Activated CD8-positive, alpha-beta T cell treated with anti-CD3 and anti-CD28 coated beads, Interleukin-2, amount 10 ng/mL, durations not matched to agents 7 days and 5 days (primary cell): ENCODE measurements at regions not wholly inside any gene's neighbourhood (a gene's known extent, or its start where the extent isn't known, plus 50 kb on each side); places are given as distances from the start of the nearest gene placed in this dataset.

Experiments
- ATAC-seq: fragments of 150-1000 bp; cut with Tn5 transposase; one replicate; pipeline ENCODE4 v1.10.0; 2021; ENCODE audit warnings: moderate library complexity
- CTCF ChIA-PET: fragments of 350-600 bp; sonication (Branson Sonifier 250); formaldehyde crosslinking; loops from one replicate; lab custom pipeline; 2021; ENCODE audit warnings: antibody characterized with exemption; lab: Charles Lee
- POLR2A ChIA-PET: fragments of 350-600 bp; sonication (Branson Sonifier 250); formaldehyde crosslinking; loops from one replicate; lab custom pipeline; 2021; ENCODE audit warnings: antibody characterized with exemption; lab: Charles Lee
- DNase-seq: peaks from one replicate; pipeline ENCODE4 v3.0.0-alpha.2; 2020
- H3K27ac Mint-ChIP-seq: one replicate; pipeline ENCODE4 v1.8.0; 2021; ENCODE audit warnings: mild to moderate bottlenecking, mixed read lengths
- H3K27me3 Mint-ChIP-seq: one replicate; pipeline ENCODE4 v1.8.0; 2021; ENCODE audit warnings: low read depth, mixed read lengths
- H3K36me3 Mint-ChIP-seq: one replicate; pipeline ENCODE4 v1.8.0; 2021; ENCODE audit warnings: low read depth, mixed read lengths
- H3K4me1 Mint-ChIP-seq: one replicate; pipeline ENCODE4 v1.8.0; 2021; ENCODE audit warnings: low read depth, mixed read lengths
- H3K4me3 Mint-ChIP-seq: one replicate; pipeline ENCODE4 v1.8.0; 2021; ENCODE audit warnings: mild to moderate bottlenecking, mixed read lengths
- H3K9me3 Mint-ChIP-seq: one replicate; pipeline ENCODE4 v1.8.0; 2022; ENCODE audit warnings: mixed read lengths; ENCODE audit not compliant: insufficient read depth

GRCh38 chr18:10330428-10330827, 124.0 kb upstream of the APCDD1 start:
- POLR2A ChIA-PET: no interaction called here
- CTCF ChIA-PET: no interaction called here
- Mint-ChIP-seq H3K9me3 (no peaks in the 10 kb centered on the region), H3K4me1 (no peaks in the 10 kb centered on the region), H3K36me3 (no peaks in the 10 kb centered on the region), H3K27ac (no peak overlapping the region), H3K27me3 (no peaks in the 10 kb centered on the region), H3K4me3 (no peak overlapping the region)
- DNase-seq (no peak), ATAC-seq (no peak)

- no peak for DNase-seq
- no peaks in the 10 kb centered on the region for H3K9me3 Mint-ChIP-seq
- no peak for ATAC-seq
- ChIA-PET POLR2A (no interaction called here), CTCF (no interaction called here)
- H3K4me1 Mint-ChIP-seq: no peaks in the 10 kb centered on the region
- H3K27me3 Mint-ChIP-seq: no peaks in the 10 kb centered on the region
- H3K4me3 Mint-ChIP-seq: no peak overlapping the region
- no peak overlapping the region for H3K27ac Mint-ChIP-seq
- no peaks in the 10 kb centered on the region for H3K36me3 Mint-ChIP-seq
Measured at GRCh38 chr18:10332452-10332851, 122.0 kb upstream of the APCDD1 start.

DNA sequence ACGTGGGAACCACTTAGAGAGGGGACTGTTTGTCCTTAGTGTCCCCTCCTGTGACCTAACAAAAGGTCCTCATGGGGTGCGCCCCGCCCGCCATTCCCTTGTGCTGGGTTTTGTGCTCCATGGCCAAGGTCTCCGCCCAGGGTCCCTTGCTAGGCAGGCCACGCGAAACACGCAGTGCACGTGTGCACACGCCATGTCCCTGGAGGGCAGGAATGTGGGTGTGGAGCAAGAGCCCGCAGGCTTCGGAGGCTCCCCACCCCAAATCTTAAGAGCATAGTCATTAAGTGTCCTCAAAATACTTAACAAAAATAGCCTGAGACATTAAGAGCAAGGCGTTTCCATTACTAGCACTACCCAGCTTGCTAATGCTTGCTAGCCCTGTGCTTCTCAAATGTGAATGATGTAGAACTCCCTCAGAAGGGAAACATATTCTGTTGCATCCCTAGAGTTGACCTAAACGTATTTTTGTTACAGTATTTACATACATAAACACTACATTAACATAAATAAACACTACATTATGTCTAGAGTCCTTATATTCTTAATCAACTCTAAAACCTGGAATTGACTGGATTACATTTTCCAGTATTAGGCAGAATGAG, 117.6 kb upstream of the APCDD1 start:
- Mint-ChIP-seq H3K27me3 (no peaks in the 10 kb centered on the region), H3K9me3 (no peaks in the 10 kb centered on the region), H3K36me3 (no peaks in the 10 kb centered on the region), H3K4me1 (no peaks in the 10 kb centered on the region), H3K4me3 (no peak overlapping the region), H3K27ac (no peak overlapping the region)
- POLR2A ChIA-PET: no interaction called here
- CTCF ChIA-PET: no interaction called here
- DNase-seq (no peak), ATAC-seq (no peak)

DNA sequence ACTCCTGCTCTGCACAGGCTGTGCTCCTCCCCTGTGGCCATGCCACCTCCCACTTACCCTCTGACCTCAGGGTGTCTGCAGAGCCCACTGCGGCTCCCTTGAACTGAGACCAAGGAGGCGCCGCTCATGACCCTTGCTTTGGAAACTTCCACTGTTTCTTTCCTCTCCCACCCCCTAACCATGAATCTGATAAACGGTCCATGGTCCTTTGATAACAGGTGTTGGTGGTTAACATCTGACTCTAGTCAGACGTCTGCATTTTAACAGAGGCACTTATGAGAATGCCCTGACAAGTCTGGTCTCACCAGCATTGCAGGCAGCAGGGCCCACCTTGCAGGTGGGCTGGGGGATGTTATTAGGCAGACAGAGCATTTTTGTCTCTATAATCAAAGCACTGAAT, 113.6 kb upstream of the APCDD1 start:
- H3K27ac Mint-ChIP-seq: no peak overlapping the region
- H3K36me3 Mint-ChIP-seq: no peaks in the 10 kb centered on the region
- DNase-seq (no peak), ATAC-seq (no peak)
- ChIA-PET POLR2A (no interaction called here), CTCF (no interaction called here)
- H3K4me3 Mint-ChIP-seq: no peak overlapping the region
- no peaks in the 10 kb centered on the region for H3K9me3 Mint-ChIP-seq
- H3K27me3 Mint-ChIP-seq: no peaks in the 10 kb centered on the region
- no peaks in the 10 kb centered on the region for H3K4me1 Mint-ChIP-seq

DNA sequence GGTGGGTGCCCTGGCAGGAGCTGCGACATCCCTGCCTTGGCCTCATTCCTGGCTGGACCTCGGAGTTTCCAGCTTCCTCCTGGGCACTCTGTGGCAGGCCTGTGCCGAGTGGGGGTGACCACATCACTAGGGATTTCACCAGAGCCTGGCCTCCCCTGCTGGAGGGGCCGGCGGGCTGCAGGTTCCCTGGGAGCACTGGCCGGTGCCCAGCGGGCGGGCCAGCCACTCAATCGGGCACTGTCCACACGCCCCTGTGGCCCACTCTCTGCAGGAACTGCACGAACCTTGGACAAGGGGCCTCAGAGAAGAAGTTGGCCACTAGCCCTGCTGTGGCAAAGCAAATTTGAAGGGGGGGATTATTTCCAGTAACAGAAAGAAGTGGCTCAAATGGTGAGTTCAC, 110.7 kb upstream of the APCDD1 start:
- no peak for ATAC-seq
- no peak for DNase-seq
- ChIA-PET CTCF (interaction anchor here (0.6 kb wide), 1 partner anchor 326 kb away, joined by 3 read pairs; no protein-coding TSS in a partner anchor), POLR2A (no interaction called here)
- Mint-ChIP-seq H3K36me3 (no peaks in the 10 kb centered on the region), H3K27ac (no peak overlapping the region), H3K27me3 (no peaks in the 10 kb centered on the region), H3K4me3 (no peak overlapping the region), H3K9me3 (no peaks in the 10 kb centered on the region), H3K4me1 (no peaks in the 10 kb centered on the region)

GRCh38 chr18:10346749-10347415, 107.6 kb upstream of the APCDD1 start:
- Mint-ChIP-seq H3K4me1 (no peaks in the 10 kb centered on the region), H3K27ac (no peak overlapping the region), H3K4me3 (no peak overlapping the region), H3K9me3 (no peaks in the 10 kb centered on the region), H3K27me3 (no peaks in the 10 kb centered on the region), H3K36me3 (no peaks in the 10 kb centered on the region)
- CTCF ChIA-PET: no interaction called here
- ATAC-seq (no peak), DNase-seq (no peak)
- POLR2A ChIA-PET: no interaction called here

DNA sequence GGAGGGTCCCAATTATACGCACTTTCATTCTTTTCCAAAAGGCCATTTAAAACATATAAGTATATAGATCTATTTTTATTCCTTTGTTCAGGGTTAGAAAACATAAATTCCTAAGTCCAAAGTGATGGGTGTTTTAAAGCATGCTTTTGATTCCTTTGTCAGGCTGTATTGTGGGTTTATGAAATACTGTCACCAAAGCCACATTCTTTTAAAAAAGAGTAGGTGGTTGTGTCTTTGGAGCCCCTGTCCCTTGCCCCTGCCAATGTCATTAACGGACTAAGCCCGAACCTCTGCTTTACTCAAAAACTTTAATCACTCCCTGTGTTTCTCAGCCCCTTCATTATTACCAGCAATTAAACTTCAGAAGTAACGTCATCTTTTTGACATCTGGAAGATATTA, 104.9 kb upstream of the APCDD1 start:
- no peaks in the 10 kb centered on the region for H3K9me3 Mint-ChIP-seq
- no peaks in the 10 kb centered on the region for H3K27me3 Mint-ChIP-seq
- CTCF ChIA-PET: no interaction called here
- DNase-seq (no peak), ATAC-seq (no peak)
- H3K36me3 Mint-ChIP-seq: no peaks in the 10 kb centered on the region
- POLR2A ChIA-PET: no interaction called here
- no peak overlapping the region for H3K27ac Mint-ChIP-seq
- no peak overlapping the region for H3K4me3 Mint-ChIP-seq
- no peaks in the 10 kb centered on the region for H3K4me1 Mint-ChIP-seq

DNA sequence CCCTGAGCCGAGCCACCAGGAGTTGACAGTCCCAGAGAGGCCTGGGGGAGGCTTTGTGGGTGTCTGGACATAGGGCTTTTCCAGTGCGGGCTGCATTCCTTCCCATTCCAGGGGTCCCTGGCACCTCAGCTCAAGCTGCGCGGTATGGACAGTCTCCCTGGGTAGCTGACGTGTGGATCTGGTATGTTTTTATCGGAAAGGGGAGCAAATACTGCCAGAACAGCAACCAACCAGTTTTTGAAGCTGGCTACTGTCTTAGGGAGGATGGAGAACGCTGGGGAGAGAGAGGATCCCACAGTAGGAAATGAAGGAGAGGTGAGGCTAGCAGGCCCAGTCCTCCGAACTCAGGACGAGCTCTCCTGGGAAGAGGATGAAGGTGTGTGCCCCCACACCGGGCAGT, 103.8 kb upstream of the APCDD1 start:
- no peaks in the 10 kb centered on the region for H3K9me3 Mint-ChIP-seq
- CTCF ChIA-PET: no interaction called here
- no peaks in the 10 kb centered on the region for H3K4me1 Mint-ChIP-seq
- H3K36me3 Mint-ChIP-seq: no peaks in the 10 kb centered on the region
- no peak overlapping the region for H3K27ac Mint-ChIP-seq
- DNase-seq (no peak), ATAC-seq (no peak)
- H3K27me3 Mint-ChIP-seq: no peaks in the 10 kb centered on the region
- no peak overlapping the region for H3K4me3 Mint-ChIP-seq
- POLR2A ChIA-PET: no interaction called here

- H3K27ac Mint-ChIP-seq: no peak overlapping the region
- H3K4me3 Mint-ChIP-seq: no peak overlapping the region
- H3K4me1 Mint-ChIP-seq: no peaks in the 10 kb centered on the region
- DNase-seq: no peak
- no peaks in the 10 kb centered on the region for H3K27me3 Mint-ChIP-seq
- ChIA-PET CTCF (no interaction called here), POLR2A (no interaction called here)
- peaks cover 4% of the 10 kb centered on the region for H3K9me3 Mint-ChIP-seq
- no peaks in the 10 kb centered on the region for H3K36me3 Mint-ChIP-seq
- ATAC-seq: no peak
Measured at GRCh38 chr18:10351219-10351818, 103.1 kb upstream of the APCDD1 start.

GRCh38 chr18:10351858-10352257, 102.6 kb upstream of the APCDD1 start:
- no peak overlapping the region for H3K27ac Mint-ChIP-seq
- peaks cover 9% of the 10 kb centered on the region for H3K9me3 Mint-ChIP-seq
- H3K4me3 Mint-ChIP-seq: no peak overlapping the region
- POLR2A ChIA-PET: no interaction called here
- no peaks in the 10 kb centered on the region for H3K27me3 Mint-ChIP-seq
- DNase-seq (no peak), ATAC-seq (no peak)
- H3K36me3 Mint-ChIP-seq: no peaks in the 10 kb centered on the region
- CTCF ChIA-PET: no interaction called here
- H3K4me1 Mint-ChIP-seq: no peaks in the 10 kb centered on the region

DNA sequence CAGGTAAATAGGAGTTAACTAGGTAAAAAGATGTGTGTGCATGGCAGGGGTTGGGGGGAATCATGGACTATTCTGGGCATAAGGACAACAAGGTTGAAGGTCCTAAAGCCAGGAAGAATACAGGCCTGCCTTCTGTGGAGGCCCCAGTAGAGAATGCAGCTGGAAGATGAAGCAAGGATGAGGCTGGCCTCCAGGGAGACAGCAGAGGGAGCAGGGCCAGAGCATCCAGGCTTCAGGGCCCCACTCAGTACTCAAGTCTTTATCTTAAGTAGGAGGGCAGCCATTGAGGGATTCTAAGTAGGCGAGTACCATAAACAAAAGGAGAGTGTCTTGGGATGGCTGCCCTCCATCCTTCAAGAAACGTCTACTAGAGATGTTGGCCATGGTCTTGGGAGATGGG, 101.8 kb upstream of the APCDD1 start:
- Mint-ChIP-seq H3K9me3 (peaks cover 13% of the 10 kb centered on the region), H3K4me3 (no peak overlapping the region), H3K4me1 (no peaks in the 10 kb centered on the region), H3K27me3 (no peaks in the 10 kb centered on the region), H3K27ac (no peak overlapping the region), H3K36me3 (no peaks in the 10 kb centered on the region)
- CTCF ChIA-PET: no interaction called here
- ATAC-seq (no peak), DNase-seq (no peak)
- POLR2A ChIA-PET: no interaction called here

- DNase-seq (no peak), ATAC-seq (no peak)
- Mint-ChIP-seq H3K36me3 (no peaks in the 10 kb centered on the region), H3K27ac (no peak overlapping the region), H3K4me3 (no peak overlapping the region), H3K9me3 (peaks cover 19% of the 10 kb centered on the region), H3K27me3 (no peaks in the 10 kb centered on the region), H3K4me1 (no peaks in the 10 kb centered on the region)
- ChIA-PET POLR2A (no interaction called here), CTCF (no interaction called here)
Measured at GRCh38 chr18:10353791-10354190, 100.6 kb upstream of the APCDD1 start.
